ENCODE measurements at regions not wholly inside any gene's neighbourhood (a gene's known extent, or its start where the extent isn't known, plus 50 kb on each side); places are given as distances from the start of the nearest gene placed in this dataset.

DNA sequence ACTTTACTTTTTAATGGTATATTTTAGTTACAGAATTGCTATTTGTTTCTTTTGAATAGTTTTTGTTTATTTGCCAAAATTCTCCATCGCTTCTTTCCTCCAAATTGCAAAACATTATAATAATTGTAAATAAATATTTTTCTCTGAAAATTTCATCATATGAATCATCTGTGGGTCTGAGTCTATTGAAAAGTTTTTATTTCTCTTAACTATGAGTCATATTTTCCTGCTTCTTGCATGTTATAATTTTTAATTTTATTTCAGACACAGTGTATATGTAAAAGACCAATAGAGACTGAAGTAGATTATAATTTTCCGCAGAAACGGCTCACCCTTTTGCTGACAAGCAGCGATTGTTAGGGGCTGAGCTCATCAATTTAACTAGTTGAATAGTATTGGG lies 279.1 kb upstream of the IL12B start:
- no peak for DNase-seq

DNA sequence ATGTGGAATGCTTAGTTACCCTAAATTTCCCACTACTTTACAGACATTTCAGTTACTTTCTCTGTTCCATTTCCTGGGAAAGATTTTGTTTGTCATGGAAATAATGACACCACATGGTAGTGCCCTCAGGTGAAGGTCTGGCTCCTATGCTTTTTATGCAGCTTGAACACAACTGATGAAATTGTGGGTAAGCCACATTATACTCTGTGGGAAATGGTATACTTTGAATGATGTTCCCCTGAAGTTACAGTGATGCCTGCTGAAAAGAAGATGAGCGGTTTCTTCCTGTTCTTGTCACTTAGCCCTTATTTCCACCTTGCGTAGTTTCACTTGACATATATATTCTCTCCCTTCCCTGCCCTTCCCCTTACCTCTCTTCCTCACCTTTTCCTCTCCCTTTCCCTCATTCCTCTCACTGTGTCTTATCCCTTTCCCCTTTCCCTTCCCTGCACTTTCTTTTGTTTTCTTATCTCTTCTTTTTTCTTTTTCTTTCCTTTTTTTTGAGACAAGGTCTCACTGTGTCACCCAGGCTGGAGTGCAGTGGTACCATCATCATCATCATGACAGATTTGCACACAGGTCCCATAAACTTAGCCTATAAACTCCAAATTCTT lies 280.8 kb upstream of the IL12B start:
- no peak for DNase-seq

DNA sequence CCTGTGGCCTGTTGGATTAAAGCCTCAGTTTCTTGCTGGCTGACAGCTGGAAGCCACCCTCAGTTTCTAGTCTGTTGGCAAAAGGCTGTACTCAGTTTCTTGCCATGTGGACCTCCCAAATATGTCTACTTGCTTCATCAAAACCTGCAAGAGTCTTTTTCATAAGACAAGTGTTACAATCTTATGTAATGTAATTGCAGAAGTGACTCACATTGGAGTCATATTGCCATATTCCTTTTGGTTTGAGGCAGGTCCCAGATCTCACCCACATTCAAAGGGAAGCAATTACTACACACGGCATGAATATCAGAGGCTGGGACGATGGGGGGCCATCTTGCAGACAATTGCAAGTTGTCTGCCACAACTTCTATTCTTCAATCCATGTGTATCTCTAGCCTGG lies 286.7 kb upstream of the IL12B start:
- DNase-seq, result no peak

DNA sequence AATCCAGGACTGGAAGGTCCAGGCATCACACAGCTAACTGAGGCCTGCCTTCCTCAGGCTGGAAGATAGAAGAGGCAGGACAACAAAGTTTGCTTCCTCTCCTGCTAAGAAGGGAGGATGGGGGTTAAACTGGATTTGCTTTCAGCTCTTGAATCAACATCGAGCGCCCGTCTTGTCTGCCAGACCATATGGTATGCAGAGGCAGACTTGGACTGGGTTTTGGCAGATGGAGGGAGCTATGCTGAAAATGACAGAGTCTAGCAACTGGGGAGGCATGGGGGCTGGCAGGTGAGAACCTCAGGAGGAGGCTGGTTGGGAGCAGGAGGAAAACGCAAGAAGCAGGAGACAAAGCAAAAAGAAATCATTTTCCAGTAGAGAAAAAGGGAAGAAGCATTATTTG lies 289.5 kb upstream of the IL12B start:
- no peak for DNase-seq

GRCh38 chr5:159620853-159621540 lies 290.7 kb upstream of the IL12B start:
- DNase-seq, result no peak

GRCh38 chr5:159628703-159629102 lies 287.6 kb upstream of the ADRA1B start:
- no peak for DNase-seq

DNA sequence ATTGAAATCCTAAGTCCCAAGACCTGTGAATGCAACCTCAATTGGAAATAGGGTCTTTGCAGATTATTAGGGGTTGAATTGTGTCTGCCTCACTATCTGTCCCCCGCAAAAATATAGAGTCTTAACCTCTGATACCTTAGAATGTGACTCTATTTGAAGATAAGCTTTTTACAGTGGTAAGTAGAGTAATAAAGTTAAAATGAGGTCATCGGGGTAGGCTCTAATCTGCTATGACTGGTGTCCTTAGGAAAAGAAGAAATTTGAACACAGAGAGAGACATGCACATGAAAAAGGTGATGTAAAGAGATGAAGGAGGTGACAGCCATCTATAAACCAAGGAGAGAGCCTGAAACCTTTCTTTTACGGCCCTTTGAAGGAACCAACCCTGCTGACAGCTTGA lies 287.1 kb upstream of the ADRA1B start:
- DNase-seq, result no peak

DNA sequence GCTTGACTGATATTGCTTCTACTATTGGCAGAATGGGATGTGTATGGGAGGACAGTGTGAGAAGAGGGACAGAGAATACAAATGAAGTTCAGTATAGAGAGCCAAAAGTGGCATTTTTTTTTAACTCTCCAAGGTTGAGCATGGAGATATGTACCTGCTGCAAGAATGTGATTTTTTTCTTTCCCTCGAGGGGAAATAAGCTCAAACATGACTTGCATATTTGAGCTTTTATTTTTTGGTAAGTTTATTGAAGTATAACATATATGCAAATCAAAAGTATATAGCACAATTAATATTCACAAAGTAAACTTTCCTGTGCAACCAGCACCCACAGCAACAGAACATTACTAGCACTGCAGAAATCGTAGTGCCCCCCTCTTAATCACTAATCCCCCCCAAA lies 285.7 kb upstream of the ADRA1B start:
- DNase-seq, result no peak

GRCh38 chr5:159631001-159631400 lies 285.3 kb upstream of the ADRA1B start:
- no peak for DNase-seq

- DNase-seq, result no peak
Measured at GRCh38 chr5:159632866-159633265, 283.4 kb upstream of the ADRA1B start.

- DNase-seq, result no peak
Measured at GRCh38 chr5:159638481-159638880, 277.8 kb upstream of the ADRA1B start.

DNA sequence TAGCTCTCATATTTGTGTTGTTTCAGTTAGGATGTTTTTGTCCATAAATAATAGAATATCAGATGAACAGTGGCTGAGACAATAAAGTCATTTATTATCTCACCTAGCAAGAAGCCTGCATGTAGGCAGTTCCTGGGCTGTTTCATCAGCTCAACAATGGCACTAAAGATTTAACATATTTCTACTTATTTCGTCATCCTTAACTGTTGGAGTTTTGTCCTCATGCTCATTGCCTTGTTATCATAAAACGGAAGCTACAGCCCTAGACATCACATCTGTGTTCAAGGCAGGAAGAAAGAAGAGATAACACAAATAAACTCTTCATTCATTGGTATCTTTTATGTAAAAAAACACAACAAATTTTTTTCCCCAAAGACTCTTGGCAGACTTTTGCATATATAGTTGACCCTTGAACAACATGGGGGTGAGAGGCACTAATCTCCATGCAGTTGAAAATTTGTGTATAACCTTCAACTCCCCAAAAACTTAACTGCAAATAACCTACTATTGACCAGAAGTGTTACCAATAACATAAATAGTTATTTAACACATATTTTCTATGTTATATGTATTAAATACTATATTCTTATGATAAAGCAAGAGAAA lies 277.2 kb upstream of the ADRA1B start:
- no peak for DNase-seq

DNA sequence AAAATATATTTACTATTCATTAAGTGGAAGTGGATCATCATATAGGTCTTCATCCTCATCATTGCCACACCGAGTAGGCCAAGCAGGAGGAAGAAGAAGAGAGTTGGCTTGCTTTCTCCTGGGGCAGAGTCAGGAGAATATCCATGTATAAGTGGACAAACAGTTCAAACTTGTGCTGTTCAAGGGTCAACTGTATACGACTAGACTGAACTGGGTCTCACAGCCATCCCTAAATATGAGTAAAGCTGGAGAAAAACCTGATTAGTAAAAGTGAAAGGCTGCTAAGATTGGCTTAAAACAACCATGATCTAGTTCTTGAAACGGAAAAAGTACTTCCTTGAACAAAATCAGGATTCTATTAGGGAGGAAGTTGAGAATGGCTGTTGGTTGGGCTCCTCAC lies 276.7 kb upstream of the ADRA1B start:
- no peak for DNase-seq

DNA sequence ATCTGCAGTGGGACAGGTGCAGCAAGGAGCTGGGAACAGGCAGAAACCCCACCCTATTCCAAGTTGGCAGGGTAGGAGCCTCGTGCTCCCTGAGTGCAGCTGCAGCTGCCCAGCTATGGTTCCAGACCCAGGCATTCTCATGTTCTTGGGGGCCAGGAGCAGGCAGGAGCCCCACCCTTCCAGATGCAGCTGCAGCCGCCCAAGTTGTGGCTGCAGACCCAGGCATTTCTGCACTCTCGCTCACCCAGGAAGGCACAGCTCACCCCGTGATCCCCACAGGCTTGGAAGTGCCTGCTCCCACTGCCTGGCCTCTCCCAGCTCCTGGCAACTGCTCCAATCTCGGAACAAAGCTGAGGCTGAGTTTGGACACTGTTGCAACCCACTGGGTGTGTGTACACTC lies 275.8 kb upstream of the ADRA1B start:
- DNase-seq, result no peak

- DNase-seq, result no peak
Measured at GRCh38 chr5:159640921-159641320, 275.4 kb upstream of the ADRA1B start.

- DNase-seq, result no peak
Measured at GRCh38 chr5:159641371-159642039, 274.8 kb upstream of the ADRA1B start.

GRCh38 chr5:159642379-159642778 lies 273.9 kb upstream of the ADRA1B start:
- DNase-seq, result no peak

- no peak for DNase-seq
Measured at GRCh38 chr5:159644053-159644452, 272.2 kb upstream of the ADRA1B start.

GRCh38 chr5:159645179-159645846 lies 271.0 kb upstream of the ADRA1B start:
- DNase-seq, result no peak

GRCh38 chr5:159650803-159651202 lies 265.5 kb upstream of the ADRA1B start:
- no peak for DNase-seq

GRCh38 chr5:159655757-159656409 lies 260.4 kb upstream of the ADRA1B start:
- DNase-seq, result no peak

DNA sequence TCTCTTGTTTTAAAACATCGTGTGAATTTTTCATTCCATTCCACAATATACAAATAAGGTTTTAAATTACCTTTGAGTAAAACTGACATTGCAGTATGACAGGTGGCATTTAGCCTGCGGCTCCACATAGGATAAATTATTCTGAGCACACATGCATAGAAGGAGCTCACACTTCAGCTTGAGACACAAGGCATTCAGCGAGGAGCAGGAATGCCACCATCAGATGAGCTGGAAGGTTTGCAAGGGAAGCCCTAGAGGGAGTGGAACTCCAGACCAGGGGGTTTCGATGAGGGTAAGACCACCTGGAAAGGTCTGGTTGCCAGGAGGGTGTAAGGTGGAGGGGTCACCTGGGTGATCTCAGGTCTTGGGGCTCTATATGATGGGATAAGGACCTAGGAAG lies 259.0 kb upstream of the ADRA1B start:
- DNase-seq, result no peak

DNA sequence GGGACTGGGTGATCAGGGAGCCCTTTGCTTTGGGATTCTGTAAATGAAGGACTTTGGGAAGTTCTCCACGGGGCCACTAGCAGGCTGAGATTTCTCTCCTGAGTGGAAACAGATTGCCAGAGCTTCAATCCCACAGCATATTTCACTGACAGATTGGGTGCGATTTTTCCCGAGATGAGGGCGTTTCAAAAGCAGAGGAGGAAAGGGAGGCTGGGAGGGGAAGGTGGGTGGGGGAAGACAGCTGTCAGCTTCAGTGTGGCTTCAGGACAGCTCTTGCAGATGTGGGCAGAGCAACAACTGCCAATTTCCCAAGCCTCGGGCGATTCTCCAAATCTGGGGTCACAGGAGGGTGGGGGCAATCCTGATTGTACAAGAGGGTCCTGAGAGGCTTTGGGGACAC lies 258.5 kb upstream of the ADRA1B start:
- DNase-seq, result no peak
